OCI-LY7 (cell line): ENCODE measurements at regions not wholly inside any gene's neighbourhood (a gene's known extent, or its start where the extent isn't known, plus 50 kb on each side); places are given as distances from the start of the nearest gene placed in this dataset.

Source experiments
- BruUV-seq: library from RNA; stranded (reverse); fragments of 400-500 nt; replicated peaks from 2 replicates; lab custom pipeline; 2021; lab: Mats Ljungman, UMichigan
- CTCF ChIA-PET: fragments of 300-600 bp; sonication (Branson Sonifier 250); formaldehyde crosslinking; loops from one replicate; lab custom pipeline; 2022; ENCODE audit warnings: antibody characterized with exemption; ENCODE audit not compliant: unreplicated experiment; lab: Charles Lee
- POLR2A ChIA-PET: fragments of 300-600 bp; sonication (Branson Sonifier 250); formaldehyde crosslinking; loops from one replicate; lab custom pipeline; 2022; ENCODE audit warnings: antibody characterized with exemption; lab: Charles Lee
- DNase-seq: peaks from one replicate; pipeline ENCODE4 v3.0.0-alpha.2; 2015; ENCODE audit warnings: low spot score
- H2AFZ ChIP-seq: fragments of 200-600 bp; sonication (generic), shearing (Covaris generic); 2 replicates; pipeline ENCODE4 v1.6.1; 2014; ENCODE audit warnings: mild to moderate bottlenecking, antibody characterized with exemption, low read length, moderate library complexity
- H3K27ac ChIP-seq: fragments of 200-600 bp; sonication (generic); 2 replicates; pipeline ENCODE4 v1.5.1; 2014; ENCODE audit warnings: mixed run types, low read depth, mild to moderate bottlenecking, moderate library complexity, low read length, inconsistent platforms; ENCODE audit not compliant: poor library complexity, severe bottlenecking
- H3K36me3 ChIP-seq: fragments of 200-600 bp; sonication (generic); 2 replicates; pipeline ENCODE4 v1.6.1; 2014; ENCODE audit warnings: mild to moderate bottlenecking, antibody characterized with exemption, low read length, moderate library complexity, mixed read lengths; ENCODE audit not compliant: insufficient read depth
- H3K4me1 ChIP-seq: fragments of 200-600 bp; sonication (generic); 2 replicates; pipeline ENCODE4 v1.5.1; 2014; ENCODE audit warnings: mild to moderate bottlenecking, low read length; ENCODE audit not compliant: insufficient read depth, poor library complexity, severe bottlenecking
- H3K4me2 ChIP-seq: fragments of 200-600 bp; sonication (generic); 2 replicates; pipeline ENCODE4 v1.6.1; 2014; ENCODE audit warnings: mild to moderate bottlenecking, low read length
- H3K4me3 ChIP-seq: fragments of 200-600 bp; sonication (generic); 2 replicates; pipeline ENCODE4 v1.5.1; 2014; ENCODE audit warnings: mild to moderate bottlenecking, low read depth, low read length; ENCODE audit not compliant: poor library complexity, severe bottlenecking
- H3K79me2 ChIP-seq: fragments of 200-600 bp; sonication (generic); 2 replicates; pipeline ENCODE4 v1.6.1; 2016; ENCODE audit warnings: low read depth, mild to moderate bottlenecking, low read length, moderate library complexity, mixed read lengths; ENCODE audit not compliant: insufficient read depth
- H3K9me2 ChIP-seq: fragments of 200-600 bp; sonication (generic); 2 replicates; pipeline ENCODE4 v1.6.1; 2016; ENCODE audit warnings: mild to moderate bottlenecking, low read length, mixed read lengths; ENCODE audit not compliant: insufficient read depth
- H3K9me3 ChIP-seq: fragments of 200-600 bp; sonication (generic); 2 replicates; pipeline ENCODE4 v1.6.1; 2014; ENCODE audit warnings: mild to moderate bottlenecking, mixed run types, low read length, mixed read lengths
- H4K20me1 ChIP-seq: fragments of 200-600 bp; sonication (generic); 2 replicates; pipeline ENCODE4 v1.6.1; 2014; ENCODE audit warnings: mild to moderate bottlenecking, antibody characterized with exemption, low read length, moderate library complexity, mixed read lengths; ENCODE audit not compliant: insufficient read depth
- EZH2phosphoT487 ChIP-seq: fragments of 200-600 bp; sonication (generic); IDR thresholded peaks from 2 replicates; pipeline ENCODE4 v1.6.1; 2018; ENCODE audit warnings: low read depth, borderline replicate concordance, mild to moderate bottlenecking, mixed run types, antibody characterized with exemption, low read length, moderate library complexity, mixed read lengths
- intact Hi-C: fragments of 100-400 bp; cut with micrococcal nuclease; formaldehyde crosslinking; loops from one replicate; pipeline ENCODE4 v1.10.0; 2022; ENCODE audit not compliant: unreplicated experiment
- TF ChIP-seq, protein P1 (sequence below): fragments of 200-600 bp; sonication (generic); conservative IDR thresholded peaks from 2 replicates; pipeline ENCODE4 v1.5.1; 2014; ENCODE audit warnings: mild to moderate bottlenecking, antibody characterized with exemption, low read length, moderate library complexity, mixed read lengths

DNA sequence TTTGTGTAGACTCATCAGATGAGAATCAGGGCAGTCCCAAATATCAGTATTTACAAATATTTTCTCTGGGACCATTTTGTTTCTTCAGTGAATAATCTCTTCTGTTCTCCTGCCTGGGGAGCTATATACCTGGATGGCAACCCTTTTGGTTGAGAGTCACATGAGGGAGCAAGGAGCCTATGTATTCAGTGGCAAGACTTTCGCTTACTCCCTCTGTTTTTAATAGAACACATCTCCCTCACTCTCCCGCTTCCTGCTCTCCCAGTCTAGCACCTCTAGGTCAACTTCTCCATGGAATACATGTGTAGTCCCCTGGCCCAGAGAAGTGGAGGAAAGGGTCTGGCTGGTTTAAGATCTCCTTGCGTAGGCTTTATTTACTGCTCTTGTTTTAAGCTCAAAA, 600.3 kb downstream of the CCDC85A start:
- Histone ChIP-seq H3K79me2 (no peaks in the 10 kb centered on the region), H3K4me1 (no peaks in the 10 kb centered on the region), H3K9me2 (0 out of 2 replicates have a peak, but pooled peaks cover 3% of the 10 kb centered on the region), H3K4me2 (no peak overlapping the region), H3K9me3 (no peaks in the 10 kb centered on the region), H4K20me1 (no peaks in the 10 kb centered on the region), H3K36me3 (no peaks in the 10 kb centered on the region), H2AFZ (no peak overlapping the region), H3K27ac (no peak overlapping the region), H3K4me3 (no peak overlapping the region)
- DNase-seq, result no peak
- no TSS peak for BruUV-seq
- intact Hi-C loops, result no loop called here
- no peak for TF ChIP-seq EZH2phosphoT487
- TF ChIP-seq, protein P1, sequence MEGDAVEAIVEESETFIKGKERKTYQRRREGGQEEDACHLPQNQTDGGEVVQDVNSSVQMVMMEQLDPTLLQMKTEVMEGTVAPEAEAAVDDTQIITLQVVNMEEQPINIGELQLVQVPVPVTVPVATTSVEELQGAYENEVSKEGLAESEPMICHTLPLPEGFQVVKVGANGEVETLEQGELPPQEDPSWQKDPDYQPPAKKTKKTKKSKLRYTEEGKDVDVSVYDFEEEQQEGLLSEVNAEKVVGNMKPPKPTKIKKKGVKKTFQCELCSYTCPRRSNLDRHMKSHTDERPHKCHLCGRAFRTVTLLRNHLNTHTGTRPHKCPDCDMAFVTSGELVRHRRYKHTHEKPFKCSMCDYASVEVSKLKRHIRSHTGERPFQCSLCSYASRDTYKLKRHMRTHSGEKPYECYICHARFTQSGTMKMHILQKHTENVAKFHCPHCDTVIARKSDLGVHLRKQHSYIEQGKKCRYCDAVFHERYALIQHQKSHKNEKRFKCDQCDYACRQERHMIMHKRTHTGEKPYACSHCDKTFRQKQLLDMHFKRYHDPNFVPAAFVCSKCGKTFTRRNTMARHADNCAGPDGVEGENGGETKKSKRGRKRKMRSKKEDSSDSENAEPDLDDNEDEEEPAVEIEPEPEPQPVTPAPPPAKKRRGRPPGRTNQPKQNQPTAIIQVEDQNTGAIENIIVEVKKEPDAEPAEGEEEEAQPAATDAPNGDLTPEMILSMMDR, result no peak
- POLR2A ChIA-PET, result no interaction called here
- CTCF ChIA-PET, result no interaction called here

DNA sequence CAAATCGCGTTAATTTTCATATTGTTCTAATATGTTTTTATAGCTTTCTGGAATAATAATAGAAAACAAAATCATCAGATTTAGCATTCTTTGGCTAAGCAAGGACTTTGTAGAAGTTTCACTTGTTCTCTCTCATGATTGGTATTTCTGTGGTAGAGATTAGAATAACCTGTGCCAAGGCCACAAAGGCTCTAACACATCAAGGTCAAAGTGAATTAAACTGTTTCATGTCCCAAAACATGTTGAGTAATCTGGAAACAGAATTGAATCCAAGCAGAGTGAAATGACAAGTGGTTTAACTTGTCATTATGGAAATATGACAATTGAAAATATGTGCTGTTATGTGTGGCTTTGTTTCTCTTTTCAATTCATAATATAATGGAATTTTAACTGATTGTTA, 617.4 kb downstream of the CCDC85A start:
- Histone ChIP-seq H3K79me2 (no peaks in the 10 kb centered on the region), H3K4me2 (no peak overlapping the region), H3K9me2 (no peaks in the 10 kb centered on the region), H3K36me3 (no peaks in the 10 kb centered on the region), H3K27ac (no peak overlapping the region), H2AFZ (no peak overlapping the region), H3K4me3 (no peak overlapping the region), H3K4me1 (no peaks in the 10 kb centered on the region), H3K9me3 (no peaks in the 10 kb centered on the region), H4K20me1 (no peaks in the 10 kb centered on the region)
- ChIA-PET CTCF (no interaction called here), POLR2A (interaction anchor here (0.6 to 0.7 kb wide), 3 partner anchors 55 to 417 kb away, joined by 3 to 4 read pairs (median 3); no protein-coding TSS in a partner anchor)
- BruUV-seq, result no TSS peak
- TF ChIP-seq EZH2phosphoT487, result no peak
- TF ChIP-seq, protein P1, result no peak
- no peak for DNase-seq
- intact Hi-C loops, result no loop called here

DNA sequence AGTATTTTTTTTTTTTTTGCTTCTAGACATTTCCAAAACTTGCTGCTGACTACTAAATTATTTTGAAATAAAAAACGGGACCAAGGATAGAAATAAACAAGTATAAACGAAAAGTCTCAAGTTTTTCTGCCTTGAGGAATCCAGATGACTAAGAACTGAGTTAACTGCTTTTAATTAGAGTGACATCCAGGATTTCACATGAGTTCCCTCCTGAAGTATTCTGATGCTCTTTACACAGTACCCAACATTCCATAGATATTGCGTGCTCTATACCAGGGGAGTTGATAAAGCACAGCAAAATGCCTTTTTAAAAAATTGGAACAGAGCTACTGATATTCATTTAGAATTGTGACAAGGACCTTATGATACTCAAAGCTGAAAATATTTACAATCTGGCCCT, 618.0 kb downstream of the CCDC85A start:
- no peaks in the 10 kb centered on the region for H4K20me1 ChIP-seq
- H3K4me1 ChIP-seq, result no peaks in the 10 kb centered on the region
- ChIA-PET POLR2A (no interaction called here), CTCF (no interaction called here)
- DNase-seq, result no peak
- no peaks in the 10 kb centered on the region for H3K79me2 ChIP-seq
- intact Hi-C loops, result no loop called here
- TF ChIP-seq, protein P1, result no peak
- TF ChIP-seq EZH2phosphoT487, result no peak
- no peak overlapping the region for H3K27ac ChIP-seq
- no peaks in the 10 kb centered on the region for H3K9me2 ChIP-seq
- H2AFZ ChIP-seq, result no peak overlapping the region
- no peak overlapping the region for H3K4me3 ChIP-seq
- no TSS peak for BruUV-seq
- H3K4me2 ChIP-seq, result no peak overlapping the region
- H3K9me3 ChIP-seq, result no peaks in the 10 kb centered on the region
- H3K36me3 ChIP-seq, result no peaks in the 10 kb centered on the region
